ENCODE measurements at regions not wholly inside any gene's neighbourhood (a gene's known extent, or its start where the extent isn't known, plus 50 kb on each side); places are given as distances from the start of the nearest gene placed in this dataset.

GRCh38 chr20:53874706-53875105 is 195.7 kb downstream of the BCAS1 start:
- H3K4me3 ChIP-seq: no peak overlapping the region
- no peak for DNase-seq (ENCODE audit: low spot score)
- TF ChIP-seq CTCF (IDR thresholded peaks at IDR 0.05): no peak

GRCh38 chr20:53874104-53874503 is 196.3 kb downstream of the BCAS1 start:
- Histone ChIP-seq H3K4me3 (no peak overlapping the region), H3K36me3 (no peaks in the 10 kb centered on the region), H3K27ac (no peak overlapping the region), H3K9me3 (no peaks in the 10 kb centered on the region), H3K4me1 (peaks cover 0 to 4% of the 10 kb centered on the region in 2 donors), H3K27me3 (no peaks in the 10 kb centered on the region)
- no peak for TF ChIP-seq CTCF (IDR thresholded peaks at IDR 0.05)
- DNase-seq (ENCODE audit: low spot score): no peak

More at GRCh38 chr20:53874706-53875105, 195.7 kb downstream of the BCAS1 start:
- Histone ChIP-seq H3K4me1 (peaks cover 0 to under 1% of the 10 kb centered on the region in 2 donors), H3K27ac (no peak overlapping the region), H3K27me3 (no peaks in the 10 kb centered on the region), H3K36me3 (no peaks in the 10 kb centered on the region), H3K9me3 (no peaks in the 10 kb centered on the region)

- H3K4me3 ChIP-seq: no peak overlapping the region
- no peak overlapping the region for H3K27ac ChIP-seq
- TF ChIP-seq CTCF (IDR thresholded peaks at IDR 0.05): no peak
- no peaks in the 10 kb centered on the region for H3K27me3 ChIP-seq
- H3K36me3 ChIP-seq: no peaks in the 10 kb centered on the region
- no peaks in the 10 kb centered on the region for H3K9me3 ChIP-seq
- H3K4me1 ChIP-seq: peaks cover 0 to 4% of the 10 kb centered on the region in 2 donors
- DNase-seq (ENCODE audit: low spot score): no peak
These were observed 197.2 kb downstream of the BCAS1 start for GRCh38 chr20:53873230-53873604.

GRCh38 chr20:53872561-53873229 is 197.7 kb downstream of the BCAS1 start:
- DNase-seq (ENCODE audit: low spot score): no peak
- no peaks in the 10 kb centered on the region for H3K36me3 ChIP-seq
- H3K4me3 ChIP-seq: no peak overlapping the region
- H3K27ac ChIP-seq: no peak overlapping the region
- H3K4me1 ChIP-seq: peaks cover 0 to 4% of the 10 kb centered on the region in 2 donors
- H3K27me3 ChIP-seq: no peaks in the 10 kb centered on the region
- no peak for TF ChIP-seq CTCF (IDR thresholded peaks at IDR 0.05)
- H3K9me3 ChIP-seq: no peaks in the 10 kb centered on the region

- Histone ChIP-seq H3K9me3 (no peaks in the 10 kb centered on the region), H3K4me3 (no peak overlapping the region), H3K36me3 (no peaks in the 10 kb centered on the region), H3K27me3 (no peaks in the 10 kb centered on the region), H3K27ac (no peak overlapping the region), H3K4me1 (peaks cover 0 to 5% of the 10 kb centered on the region in 2 donors)
- no peak for DNase-seq (ENCODE audit: low spot score)
- no peak for TF ChIP-seq CTCF (IDR thresholded peaks at IDR 0.05)
These were observed 198.3 kb downstream of the BCAS1 start for GRCh38 chr20:53872081-53872541.

GRCh38 chr20:53871541-53871940 is 198.9 kb downstream of the BCAS1 start:
- Histone ChIP-seq H3K27ac (no peak overlapping the region), H3K27me3 (no peaks in the 10 kb centered on the region), H3K4me3 (no peak overlapping the region), H3K9me3 (no peaks in the 10 kb centered on the region), H3K4me1 (peaks cover 0 to 11% of the 10 kb centered on the region in 2 donors), H3K36me3 (no peaks in the 10 kb centered on the region)
- DNase-seq (ENCODE audit: low spot score): no peak
- TF ChIP-seq CTCF (IDR thresholded peaks at IDR 0.05): no peak

Measured in right atrium auricular region (tissue), 2 donors.